HG02885 (cell line): ENCODE measurements at regions not wholly inside any gene's neighbourhood (a gene's known extent, or its start where the extent isn't known, plus 50 kb on each side); places are given as distances from the start of the nearest gene placed in this dataset.
A peak's percentile ranks its signal among the peaks of the same experiment; 100 is the strongest.

Experiments used
- ATAC-seq: cut with Tn5 transposase; IDR thresholded peaks from one replicate; pipeline ENCODE4 v1.9.1; 2021; ENCODE audit warnings: mild to moderate bottlenecking; ENCODE audit not compliant: unreplicated experiment, poor library complexity

- no peak for ATAC-seq
Observed at GRCh38 chr6:42512579-42512978, 51.2 kb upstream of the UBR2 start.

- no peak for ATAC-seq
Observed at GRCh38 chr6:42511803-42512422, 51.9 kb upstream of the UBR2 start.

- ATAC-seq = no peak
Observed at GRCh38 chr6:42510795-42511194, 53.0 kb upstream of the UBR2 start.

GRCh38 chr6:42509765-42510164, 54.1 kb upstream of the UBR2 start:
- no peak for ATAC-seq

- no peak for ATAC-seq
Observed at GRCh38 chr6:42509256-42509655, 54.6 kb upstream of the UBR2 start.

GRCh38 chr6:42507901-42508300, 55.9 kb upstream of the UBR2 start:
- ATAC-seq = no peak

- no peak for ATAC-seq
Observed at GRCh38 chr6:42507195-42507594, 55.5 kb upstream of the TRERF1 start.

- no peak for ATAC-seq
Observed at GRCh38 chr6:42506070-42506469, 54.3 kb upstream of the TRERF1 start.

GRCh38 chr6:42505385-42505718, 53.6 kb upstream of the TRERF1 start:
- no peak for ATAC-seq

GRCh38 chr6:42503894-42504293, 52.2 kb upstream of the TRERF1 start:
- peak; percentile 55 for ATAC-seq

- ATAC-seq = no peak
Observed at GRCh38 chr6:42502990-42503389, 51.3 kb upstream of the TRERF1 start.

- ATAC-seq = no peak
Observed at GRCh38 chr6:42502127-42502526, 50.4 kb upstream of the TRERF1 start.
